ENCODE measurements at regions not wholly inside any gene's neighbourhood (a gene's known extent, or its start where the extent isn't known, plus 50 kb on each side); places are given as distances from the start of the nearest gene placed in this dataset.

DNA sequence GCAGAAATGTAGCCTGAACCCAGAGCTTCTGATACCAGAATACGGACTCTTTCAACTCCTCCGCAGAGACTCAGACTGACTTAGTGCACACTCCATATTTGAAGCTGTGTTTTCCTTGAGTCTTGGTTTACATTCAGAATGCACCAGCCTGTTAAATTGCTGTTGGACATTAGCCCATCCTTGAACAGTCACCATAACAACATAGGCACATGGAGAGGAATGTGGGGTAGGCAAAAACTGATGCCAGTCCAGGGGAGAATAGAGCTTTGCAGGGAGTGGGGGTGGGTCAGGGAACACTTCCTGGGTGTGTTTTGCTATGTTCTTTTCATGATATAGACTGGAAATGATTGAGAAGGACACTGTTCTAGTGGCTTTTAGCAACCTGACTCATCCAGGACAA is 76.3 kb upstream of the CACNA1E start:
- TF ChIP-seq EZH2 (optimal IDR thresholded peaks at IDR 0.05; ENCODE audit: low read depth, low read length), result no peak
- TF ChIP-seq, protein P1, sequence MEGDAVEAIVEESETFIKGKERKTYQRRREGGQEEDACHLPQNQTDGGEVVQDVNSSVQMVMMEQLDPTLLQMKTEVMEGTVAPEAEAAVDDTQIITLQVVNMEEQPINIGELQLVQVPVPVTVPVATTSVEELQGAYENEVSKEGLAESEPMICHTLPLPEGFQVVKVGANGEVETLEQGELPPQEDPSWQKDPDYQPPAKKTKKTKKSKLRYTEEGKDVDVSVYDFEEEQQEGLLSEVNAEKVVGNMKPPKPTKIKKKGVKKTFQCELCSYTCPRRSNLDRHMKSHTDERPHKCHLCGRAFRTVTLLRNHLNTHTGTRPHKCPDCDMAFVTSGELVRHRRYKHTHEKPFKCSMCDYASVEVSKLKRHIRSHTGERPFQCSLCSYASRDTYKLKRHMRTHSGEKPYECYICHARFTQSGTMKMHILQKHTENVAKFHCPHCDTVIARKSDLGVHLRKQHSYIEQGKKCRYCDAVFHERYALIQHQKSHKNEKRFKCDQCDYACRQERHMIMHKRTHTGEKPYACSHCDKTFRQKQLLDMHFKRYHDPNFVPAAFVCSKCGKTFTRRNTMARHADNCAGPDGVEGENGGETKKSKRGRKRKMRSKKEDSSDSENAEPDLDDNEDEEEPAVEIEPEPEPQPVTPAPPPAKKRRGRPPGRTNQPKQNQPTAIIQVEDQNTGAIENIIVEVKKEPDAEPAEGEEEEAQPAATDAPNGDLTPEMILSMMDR (IDR thresholded peaks at IDR 0.05; ENCODE audit: low read length), result no peak
- TF ChIP-seq EZH2phosphoT487 (IDR thresholded peaks at IDR 0.05; ENCODE audit: low read length), result no peak

All from MM.1S (cell line).